GM12865 (cell line): ENCODE measurements at regions not wholly inside any gene's neighbourhood (a gene's known extent, or its start where the extent isn't known, plus 50 kb on each side); places are given as distances from the start of the nearest gene placed in this dataset.

Experiments used
- DNase-seq: peaks from one replicate; pipeline ENCODE4 v3.0.0; 2010; ENCODE audit warnings: low read depth
- H3K4me3 ChIP-seq: 2 replicates; pipeline ENCODE4 v1.5.1; 2011; ENCODE audit warnings: mild to moderate bottlenecking, low read depth, low read length, control low read depth
- TF ChIP-seq, protein P1 (sequence below): IDR thresholded peaks from 2 replicates; pipeline ENCODE4 v1.5.1; 2011; ENCODE audit warnings: low read length, control low read depth, low read depth, inconsistent platforms; ENCODE audit not compliant: insufficient read depth; ENCODE audit errors: missing control alignments

DNA sequence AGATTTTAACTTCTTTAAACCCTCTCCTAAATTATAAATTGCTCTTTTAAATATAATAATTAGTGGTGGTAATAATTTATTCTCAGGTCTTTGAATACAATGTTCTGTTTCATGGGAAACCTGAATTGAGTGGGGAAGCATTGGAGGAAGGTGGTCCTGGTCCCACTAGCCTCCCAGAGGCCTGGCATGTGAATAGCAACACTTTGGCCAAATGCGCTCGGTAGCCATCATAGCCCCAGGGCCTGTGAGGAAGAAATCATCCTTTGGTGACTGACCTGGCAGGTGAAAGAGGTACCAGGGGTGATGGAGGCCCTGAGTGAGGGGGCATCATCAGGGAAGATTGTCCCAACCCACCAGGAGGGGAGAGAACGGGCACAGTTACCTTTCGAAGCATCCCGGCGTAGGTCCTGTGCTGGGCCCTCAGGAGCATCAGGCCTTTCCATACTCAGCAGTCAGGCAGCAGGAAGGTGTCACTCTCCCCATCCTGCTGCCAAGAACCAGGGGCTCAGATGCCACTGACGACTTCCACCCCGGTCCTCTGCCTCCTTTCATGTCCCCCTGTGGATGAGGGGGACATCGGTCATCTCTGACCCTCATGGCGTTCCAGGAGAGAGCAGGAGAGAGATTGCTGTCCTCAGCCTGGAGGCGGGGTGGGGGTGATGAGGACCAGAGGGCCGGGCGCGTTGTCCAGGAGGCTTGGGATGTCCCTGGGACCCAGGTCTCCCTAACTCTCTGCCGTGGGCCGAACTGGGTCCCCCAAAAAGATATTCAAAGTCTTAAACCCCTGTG, 78.6 kb upstream of the HPCAL1 start:
- no peak for DNase-seq
- H3K4me3 ChIP-seq, result no peak overlapping the region
- TF ChIP-seq, protein P1, sequence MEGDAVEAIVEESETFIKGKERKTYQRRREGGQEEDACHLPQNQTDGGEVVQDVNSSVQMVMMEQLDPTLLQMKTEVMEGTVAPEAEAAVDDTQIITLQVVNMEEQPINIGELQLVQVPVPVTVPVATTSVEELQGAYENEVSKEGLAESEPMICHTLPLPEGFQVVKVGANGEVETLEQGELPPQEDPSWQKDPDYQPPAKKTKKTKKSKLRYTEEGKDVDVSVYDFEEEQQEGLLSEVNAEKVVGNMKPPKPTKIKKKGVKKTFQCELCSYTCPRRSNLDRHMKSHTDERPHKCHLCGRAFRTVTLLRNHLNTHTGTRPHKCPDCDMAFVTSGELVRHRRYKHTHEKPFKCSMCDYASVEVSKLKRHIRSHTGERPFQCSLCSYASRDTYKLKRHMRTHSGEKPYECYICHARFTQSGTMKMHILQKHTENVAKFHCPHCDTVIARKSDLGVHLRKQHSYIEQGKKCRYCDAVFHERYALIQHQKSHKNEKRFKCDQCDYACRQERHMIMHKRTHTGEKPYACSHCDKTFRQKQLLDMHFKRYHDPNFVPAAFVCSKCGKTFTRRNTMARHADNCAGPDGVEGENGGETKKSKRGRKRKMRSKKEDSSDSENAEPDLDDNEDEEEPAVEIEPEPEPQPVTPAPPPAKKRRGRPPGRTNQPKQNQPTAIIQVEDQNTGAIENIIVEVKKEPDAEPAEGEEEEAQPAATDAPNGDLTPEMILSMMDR, result no peak

GRCh38 chr2:10224734-10225133, 78.0 kb upstream of the HPCAL1 start:
- DNase-seq, result no peak
- no peak overlapping the region for H3K4me3 ChIP-seq
- TF ChIP-seq, protein P1, result no peak

- no peak for DNase-seq
- H3K4me3 ChIP-seq, result no peak overlapping the region
- TF ChIP-seq, protein P1, result no peak
Measured at GRCh38 chr2:10225291-10226037, 77.2 kb upstream of the HPCAL1 start.

DNA sequence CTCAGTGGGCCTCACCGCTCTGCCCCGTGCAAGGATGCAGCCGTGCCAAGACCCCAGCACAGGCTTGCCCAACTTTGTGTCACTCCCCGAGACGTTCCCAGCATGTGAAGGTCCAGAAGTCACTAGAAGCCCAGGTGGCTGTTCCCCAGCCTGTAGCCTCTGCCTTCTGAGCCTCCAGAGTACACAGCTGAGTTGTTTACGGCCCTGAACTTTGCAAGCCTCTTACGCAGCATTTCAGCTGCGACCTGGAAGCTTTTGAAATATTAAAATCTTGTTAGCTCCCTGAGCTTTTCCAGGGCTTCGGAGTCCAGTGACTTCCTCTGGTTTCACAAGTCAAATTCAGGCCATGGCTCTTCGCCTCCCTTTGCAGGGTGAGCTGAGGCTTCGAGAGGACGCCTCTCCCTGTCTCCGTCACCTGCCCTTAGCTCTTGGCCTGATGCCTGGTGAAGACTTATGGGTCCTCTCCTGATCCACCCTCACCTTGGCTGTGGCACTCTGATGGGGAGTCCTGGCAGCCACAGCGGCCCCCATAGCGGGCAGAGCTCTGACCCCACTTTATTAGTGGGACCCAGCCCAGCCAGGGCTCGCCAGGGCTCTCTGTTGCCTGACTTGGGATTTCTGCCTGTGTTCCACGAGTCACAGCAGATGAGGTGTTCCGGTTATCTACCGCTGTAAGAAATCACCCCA, 76.5 kb upstream of the HPCAL1 start:
- no peak for DNase-seq
- TF ChIP-seq, protein P1, result no peak
- H3K4me3 ChIP-seq, result no peak overlapping the region

- TF ChIP-seq, protein P1, result no peak
- no peak for DNase-seq
Measured at GRCh38 chr2:10228611-10229365, 73.9 kb upstream of the HPCAL1 start.

GRCh38 chr2:10229462-10230099, 73.1 kb upstream of the HPCAL1 start:
- TF ChIP-seq, protein P1, result no peak
- DNase-seq, result no peak
- H3K4me3 ChIP-seq, result no peak overlapping the region

More at GRCh38 chr2:10228611-10229365, 73.9 kb upstream of the HPCAL1 start:
- H3K4me3 ChIP-seq, result no peak overlapping the region
